GM21367 (cell line): ENCODE measurements at regions not wholly inside any gene's neighbourhood (a gene's known extent, or its start where the extent isn't known, plus 50 kb on each side); places are given as distances from the start of the nearest gene placed in this dataset.

Experiments used
- ATAC-seq: cut with Tn5 transposase; IDR thresholded peaks from one replicate; pipeline ENCODE4 v1.9.1; 2021; ENCODE audit not compliant: unreplicated experiment

GRCh38 chr15:36331531-36332275, 247.7 kb upstream of the CDIN1 start:
- ATAC-seq = no peak

- ATAC-seq = no peak
Measured at GRCh38 chr15:36332301-36332700, 247.1 kb upstream of the CDIN1 start.

GRCh38 chr15:36332896-36333295, 246.5 kb upstream of the CDIN1 start:
- no peak for ATAC-seq

- ATAC-seq = no peak
Measured at GRCh38 chr15:36334059-36334458, 245.4 kb upstream of the CDIN1 start.

GRCh38 chr15:36335224-36335623, 244.2 kb upstream of the CDIN1 start:
- no peak for ATAC-seq

- ATAC-seq = no peak
Measured at GRCh38 chr15:36335659-36336058, 243.8 kb upstream of the CDIN1 start.

GRCh38 chr15:36344887-36345286, 234.5 kb upstream of the CDIN1 start:
- ATAC-seq = no peak

- no peak for ATAC-seq
Measured at GRCh38 chr15:36347272-36347858, 232.1 kb upstream of the CDIN1 start.

GRCh38 chr15:36356466-36356865, 223.0 kb upstream of the CDIN1 start:
- no peak for ATAC-seq

- no peak for ATAC-seq
Measured at GRCh38 chr15:36356978-36357601, 222.3 kb upstream of the CDIN1 start.

- ATAC-seq = no peak
Measured at GRCh38 chr15:36358094-36358493, 221.3 kb upstream of the CDIN1 start.

- ATAC-seq = no peak
Measured at GRCh38 chr15:36358523-36358922, 220.9 kb upstream of the CDIN1 start.

- no peak for ATAC-seq
Measured at GRCh38 chr15:36359286-36359685, 220.1 kb upstream of the CDIN1 start.

- no peak for ATAC-seq
Measured at GRCh38 chr15:36361351-36361870, 218.0 kb upstream of the CDIN1 start.

GRCh38 chr15:36362509-36362915, 216.9 kb upstream of the CDIN1 start:
- no peak for ATAC-seq

GRCh38 chr15:36363335-36363734, 216.1 kb upstream of the CDIN1 start:
- ATAC-seq = no peak

- no peak for ATAC-seq
Measured at GRCh38 chr15:36364377-36364776, 215.0 kb upstream of the CDIN1 start.

- ATAC-seq = no peak
Measured at GRCh38 chr15:36365963-36366362, 213.5 kb upstream of the CDIN1 start.

GRCh38 chr15:36370051-36370730, 209.2 kb upstream of the CDIN1 start:
- ATAC-seq = no peak

- no peak for ATAC-seq
Measured at GRCh38 chr15:36370731-36371112, 208.7 kb upstream of the CDIN1 start.

GRCh38 chr15:36371509-36371908, 207.9 kb upstream of the CDIN1 start:
- ATAC-seq = no peak

- ATAC-seq = no peak
Measured at GRCh38 chr15:36372968-36373367, 206.5 kb upstream of the CDIN1 start.
